ENCODE measurements at regions not wholly inside any gene's neighbourhood (a gene's known extent, or its start where the extent isn't known, plus 50 kb on each side); places are given as distances from the start of the nearest gene placed in this dataset.

GRCh38 chr5:68919988-68920490, 173.8 kb upstream of the SLC30A5 start:
- CTCF ChIA-PET: no interaction called here
- H3K9me3 Mint-ChIP-seq: peaks cover 13% of the 10 kb centered on the region
- no peaks in the 10 kb centered on the region for H3K36me3 Mint-ChIP-seq
- H3K27me3 Mint-ChIP-seq: peaks cover 4% of the 10 kb centered on the region
- DNase-seq: no peak
- no peak overlapping the region for H3K4me3 Mint-ChIP-seq
- H3K4me1 Mint-ChIP-seq: no peaks in the 10 kb centered on the region
- H3K27ac Mint-ChIP-seq: no peak overlapping the region

DNA sequence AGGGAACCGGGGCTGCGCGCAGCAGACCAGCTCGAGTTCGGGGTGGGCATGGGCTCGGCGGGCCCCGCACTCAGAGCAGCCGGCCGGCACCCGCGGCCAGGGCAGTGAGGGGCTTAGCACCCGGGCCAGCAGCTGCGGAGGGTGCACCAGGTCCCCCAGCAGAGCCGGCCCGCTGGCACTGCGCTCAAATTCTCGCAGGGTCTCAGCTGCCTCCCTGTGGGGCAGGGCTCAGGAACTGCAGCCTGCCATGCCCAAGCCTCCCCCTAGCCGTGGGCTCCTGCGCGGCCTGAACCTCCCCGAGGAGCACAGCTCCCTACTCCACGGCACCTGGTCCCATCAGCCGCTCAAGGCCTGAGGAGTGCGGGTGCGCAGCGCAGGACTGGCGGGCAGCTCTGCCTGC, 172.9 kb upstream of the SLC30A5 start:
- no peaks in the 10 kb centered on the region for H3K4me1 Mint-ChIP-seq
- peaks cover 4% of the 10 kb centered on the region for H3K27me3 Mint-ChIP-seq
- CTCF ChIA-PET: no interaction called here
- H3K4me3 Mint-ChIP-seq: no peak overlapping the region
- H3K36me3 Mint-ChIP-seq: no peaks in the 10 kb centered on the region
- no peak overlapping the region for H3K27ac Mint-ChIP-seq
- H3K9me3 Mint-ChIP-seq: peaks cover 13% of the 10 kb centered on the region
- DNase-seq: no peak

DNA sequence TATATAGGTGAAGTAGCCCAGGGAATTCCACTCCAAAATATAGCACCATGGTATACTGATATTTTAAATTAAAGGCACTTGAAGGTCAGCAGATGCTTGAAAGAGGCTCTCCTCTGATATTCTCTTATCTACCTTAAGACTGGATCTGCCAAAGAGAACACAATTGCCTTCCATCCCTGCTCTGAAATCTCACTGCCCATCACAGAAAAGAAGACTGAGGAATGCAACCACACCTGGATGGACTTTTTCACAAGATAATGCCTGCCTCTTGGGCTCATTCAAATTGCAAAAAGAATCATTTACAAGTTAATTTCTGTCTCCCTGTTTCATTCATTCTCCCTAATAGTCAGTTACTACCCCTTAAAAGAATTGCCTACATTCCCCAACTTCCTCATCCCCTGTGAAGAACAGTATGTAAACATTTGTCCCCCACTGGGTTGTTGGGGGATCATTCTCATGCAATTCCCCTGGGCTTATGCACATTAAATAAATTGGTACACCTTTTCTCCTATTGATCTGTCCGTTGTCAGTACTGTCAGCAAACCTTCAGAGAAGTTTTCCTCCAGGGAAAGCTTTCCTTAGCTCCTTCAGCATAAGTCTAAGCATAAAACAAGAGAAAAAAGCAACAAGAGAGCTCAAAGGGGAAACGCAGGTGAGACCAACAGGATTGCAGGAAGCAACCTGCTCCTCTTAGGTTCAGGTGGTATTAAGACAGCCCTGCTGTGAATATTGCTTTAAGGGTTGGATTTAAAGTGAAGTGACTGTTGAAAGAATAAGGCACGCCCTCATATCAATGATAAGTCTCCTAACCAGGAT, 171.4 kb upstream of the SLC30A5 start:
- Mint-ChIP-seq H3K27ac (no peak overlapping the region), H3K4me3 (no peak overlapping the region), H3K36me3 (no peaks in the 10 kb centered on the region), H3K9me3 (peaks cover 13% of the 10 kb centered on the region), H3K4me1 (no peaks in the 10 kb centered on the region), H3K27me3 (peaks cover 1% of the 10 kb centered on the region)
- CTCF ChIA-PET: no interaction called here
- DNase-seq: no peak

GRCh38 chr5:68924481-68925145, 169.2 kb upstream of the SLC30A5 start:
- H3K36me3 Mint-ChIP-seq: no peaks in the 10 kb centered on the region
- peaks cover 7% of the 10 kb centered on the region for H3K9me3 Mint-ChIP-seq
- no peak overlapping the region for H3K4me3 Mint-ChIP-seq
- H3K4me1 Mint-ChIP-seq: no peaks in the 10 kb centered on the region
- no peak overlapping the region for H3K27ac Mint-ChIP-seq
- no peak for DNase-seq
- CTCF ChIA-PET: no interaction called here
- peaks cover 5% of the 10 kb centered on the region for H3K27me3 Mint-ChIP-seq

GRCh38 chr5:68928617-68929302, 165.1 kb upstream of the SLC30A5 start:
- CTCF ChIA-PET: no interaction called here
- H3K36me3 Mint-ChIP-seq: no peaks in the 10 kb centered on the region
- H3K27me3 Mint-ChIP-seq: peaks cover 5% of the 10 kb centered on the region
- no peak for DNase-seq
- H3K4me3 Mint-ChIP-seq: no peak overlapping the region
- no peak overlapping the region for H3K27ac Mint-ChIP-seq
- H3K4me1 Mint-ChIP-seq: no peaks in the 10 kb centered on the region
- H3K9me3 Mint-ChIP-seq: peaks cover 25% of the 10 kb centered on the region

DNA sequence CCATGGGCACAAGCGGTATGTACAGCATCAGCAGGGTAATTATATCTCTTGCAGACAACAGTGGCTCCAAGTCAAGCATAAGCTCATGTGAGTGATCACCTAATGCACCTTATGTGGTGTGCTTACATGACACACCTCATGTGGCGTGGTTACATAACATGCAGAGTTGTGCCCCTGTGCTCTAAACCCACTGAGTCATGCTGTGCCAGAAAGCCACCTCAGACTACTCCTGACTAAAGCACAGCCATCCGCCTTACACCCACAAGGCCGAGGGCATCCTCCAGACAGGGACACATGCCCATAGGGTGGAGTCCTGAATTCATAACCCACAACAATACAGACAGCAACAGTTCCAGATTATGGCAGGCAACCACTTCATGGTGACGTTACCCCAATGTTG, 163.7 kb upstream of the SLC30A5 start:
- Mint-ChIP-seq H3K27me3 (peaks cover 5% of the 10 kb centered on the region), H3K36me3 (no peaks in the 10 kb centered on the region), H3K4me3 (no peak overlapping the region), H3K9me3 (peaks cover 32% of the 10 kb centered on the region), H3K4me1 (no peaks in the 10 kb centered on the region), H3K27ac (no peak overlapping the region)
- CTCF ChIA-PET: no interaction called here
- no peak for DNase-seq

- Mint-ChIP-seq H3K27ac (no peak overlapping the region), H3K4me3 (no peak overlapping the region), H3K9me3 (peaks cover 34% of the 10 kb centered on the region), H3K27me3 (no peaks in the 10 kb centered on the region), H3K36me3 (no peaks in the 10 kb centered on the region), H3K4me1 (no peaks in the 10 kb centered on the region)
- CTCF ChIA-PET: no interaction called here
- peak; percentile 29 for DNase-seq
Measured at GRCh38 chr5:68932830-68933434, 160.9 kb upstream of the SLC30A5 start.

DNA sequence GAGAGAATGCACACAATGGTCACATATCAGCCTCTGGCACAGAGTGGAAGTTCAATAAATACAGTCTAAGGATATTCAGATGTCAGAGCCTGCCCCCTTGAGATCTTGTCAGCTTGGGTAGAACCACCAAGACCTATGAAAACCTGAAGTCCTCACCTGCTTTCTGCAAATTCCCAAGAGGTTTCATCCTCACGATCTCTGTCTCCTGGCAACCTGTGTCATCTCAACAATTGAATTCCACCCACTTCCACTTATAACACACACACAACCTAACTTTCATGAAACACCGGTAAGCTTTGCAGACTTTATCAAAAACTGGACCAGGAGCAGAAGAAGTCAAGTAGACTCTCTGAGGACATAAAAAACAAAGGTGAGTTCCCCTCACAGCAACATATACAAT, 151.6 kb upstream of the SLC30A5 start:
- CTCF ChIA-PET: no interaction called here

GRCh38 chr5:68946728-68947127, 147.1 kb upstream of the SLC30A5 start:
- Mint-ChIP-seq H3K9me3 (peaks cover 2% of the 10 kb centered on the region), H3K4me3 (no peak overlapping the region), H3K36me3 (no peaks in the 10 kb centered on the region), H3K27ac (no peak overlapping the region), H3K27me3 (peaks cover 5% of the 10 kb centered on the region), H3K4me1 (no peaks in the 10 kb centered on the region)
- CTCF ChIA-PET: no interaction called here
- no peak for DNase-seq

More for the DNA sequence above, 151.6 kb upstream of the SLC30A5 start:
- Mint-ChIP-seq H3K9me3 (peaks cover 2% of the 10 kb centered on the region), H3K27ac (no peak overlapping the region), H3K36me3 (no peaks in the 10 kb centered on the region), H3K27me3 (no peaks in the 10 kb centered on the region), H3K4me3 (no peak overlapping the region), H3K4me1 (no peaks in the 10 kb centered on the region)
- no peak for DNase-seq

DNA sequence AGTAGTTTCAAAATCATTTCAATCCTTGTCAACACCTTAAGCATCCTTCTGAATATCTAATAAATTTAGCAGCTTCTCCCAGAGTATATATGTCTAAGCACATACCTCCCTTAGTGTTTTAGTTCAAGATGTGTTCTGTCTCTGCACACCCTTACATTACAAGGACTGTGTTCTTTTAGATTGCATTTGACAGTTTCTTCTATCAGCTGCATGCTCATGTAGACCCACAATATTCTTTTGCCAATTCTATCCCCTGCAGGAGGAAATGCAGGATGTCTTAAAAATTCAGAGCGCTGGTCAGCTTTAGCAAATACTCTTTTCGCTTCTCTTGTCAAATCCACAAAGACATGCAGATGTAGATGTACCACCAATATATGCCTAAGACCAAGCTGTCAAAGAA, 145.8 kb upstream of the SLC30A5 start:
- H3K36me3 Mint-ChIP-seq: no peaks in the 10 kb centered on the region
- H3K27me3 Mint-ChIP-seq: peaks cover 5% of the 10 kb centered on the region
- no peaks in the 10 kb centered on the region for H3K4me1 Mint-ChIP-seq
- H3K9me3 Mint-ChIP-seq: peaks cover 2% of the 10 kb centered on the region
- CTCF ChIA-PET: no interaction called here
- no peak overlapping the region for H3K27ac Mint-ChIP-seq
- DNase-seq: no peak
- no peak overlapping the region for H3K4me3 Mint-ChIP-seq

GRCh38 chr5:68949256-68949655, 144.6 kb upstream of the SLC30A5 start:
- no peak for DNase-seq
- no peak overlapping the region for H3K27ac Mint-ChIP-seq
- CTCF ChIA-PET: no interaction called here
- no peaks in the 10 kb centered on the region for H3K9me3 Mint-ChIP-seq
- no peaks in the 10 kb centered on the region for H3K4me1 Mint-ChIP-seq
- no peaks in the 10 kb centered on the region for H3K36me3 Mint-ChIP-seq
- H3K4me3 Mint-ChIP-seq: no peak overlapping the region
- peaks cover 5% of the 10 kb centered on the region for H3K27me3 Mint-ChIP-seq

GRCh38 chr5:68949711-68950110, 144.1 kb upstream of the SLC30A5 start:
- CTCF ChIA-PET: no interaction called here
- H3K27ac Mint-ChIP-seq: no peak overlapping the region

DNA sequence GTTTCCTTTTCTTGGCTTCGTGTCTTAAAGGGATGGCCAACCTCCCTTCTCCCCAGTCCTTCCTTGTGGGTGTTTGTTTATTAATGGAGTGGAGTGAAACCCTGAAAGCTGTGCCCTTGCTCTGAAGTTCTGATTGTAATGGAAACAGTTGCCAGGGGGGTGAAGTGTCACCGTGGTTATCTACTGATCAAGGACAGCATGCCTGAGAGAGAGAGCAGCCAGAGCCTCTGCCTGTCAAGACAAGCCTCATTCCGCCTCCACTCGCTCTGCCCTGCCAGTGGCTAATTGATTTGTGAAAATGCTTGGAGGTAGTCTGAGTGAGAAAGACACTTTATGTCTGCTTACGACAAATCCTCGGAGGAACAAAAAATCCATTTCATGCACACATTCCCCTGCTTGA, 143.7 kb upstream of the SLC30A5 start:
- H3K27me3 Mint-ChIP-seq: peaks cover 5% of the 10 kb centered on the region
- no peak overlapping the region for H3K4me3 Mint-ChIP-seq
- no peak overlapping the region for H3K27ac Mint-ChIP-seq
- no peaks in the 10 kb centered on the region for H3K36me3 Mint-ChIP-seq
- H3K9me3 Mint-ChIP-seq: no peaks in the 10 kb centered on the region
- no peak for DNase-seq
- CTCF ChIA-PET: no interaction called here
- no peaks in the 10 kb centered on the region for H3K4me1 Mint-ChIP-seq

More at GRCh38 chr5:68949711-68950110, 144.1 kb upstream of the SLC30A5 start:
- DNase-seq: no peak
- Mint-ChIP-seq H3K36me3 (no peaks in the 10 kb centered on the region), H3K4me1 (no peaks in the 10 kb centered on the region), H3K9me3 (no peaks in the 10 kb centered on the region), H3K4me3 (no peak overlapping the region), H3K27me3 (peaks cover 5% of the 10 kb centered on the region)

DNA sequence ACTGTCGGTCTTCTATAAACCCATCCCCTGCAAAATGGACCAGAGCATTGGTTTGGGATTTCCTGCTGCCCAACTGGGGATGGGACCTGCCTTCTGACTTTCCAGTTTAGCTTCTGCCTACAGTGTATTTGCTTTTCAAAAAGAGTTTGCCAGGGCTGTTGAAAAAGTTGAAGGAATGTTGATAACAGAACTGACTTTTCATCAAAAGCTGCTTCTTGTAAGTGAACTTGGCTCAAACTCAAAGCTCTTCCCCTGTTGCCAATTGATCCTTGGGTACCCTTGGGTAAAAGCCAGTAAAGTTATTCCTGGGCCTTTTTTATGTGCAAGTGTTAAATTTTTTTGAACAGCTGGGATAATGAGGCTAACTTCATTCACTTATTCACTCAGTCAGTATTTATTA, 142.9 kb upstream of the SLC30A5 start:
- no peak for DNase-seq
- Mint-ChIP-seq H3K27me3 (peaks cover 5% of the 10 kb centered on the region), H3K4me1 (no peaks in the 10 kb centered on the region), H3K27ac (no peak overlapping the region), H3K4me3 (no peak overlapping the region), H3K9me3 (no peaks in the 10 kb centered on the region), H3K36me3 (no peaks in the 10 kb centered on the region)
- CTCF ChIA-PET: no interaction called here

Measured in activated naive CD4-positive, alpha-beta T cell treated with anti-CD3 and anti-CD28 coated beads, Interleukin-2, amount 10 ng/mL, durations not matched to agents 7 days and 5 days (primary cell).